MCF 10A (cell line): ENCODE measurements at regions not wholly inside any gene's neighbourhood (a gene's known extent, or its start where the extent isn't known, plus 50 kb on each side); places are given as distances from the start of the nearest gene placed in this dataset.

Experiments used
- BruUV-seq: library from RNA; stranded (reverse); fragments of 400-500 nt; replicated peaks from 2 replicates; lab custom pipeline; 2021; lab: Mats Ljungman, UMichigan
- CTCF ChIA-PET: fragments of 300-600 bp; sonication (Branson Sonifier 250); formaldehyde crosslinking; extraction: SDS; loops from one replicate; lab custom pipeline; 2021; ENCODE audit warnings: antibody characterized with exemption, inconsistent platforms; lab: Yijun Ruan, JAX
- POLR2A ChIA-PET: fragments of 300-600, 350-650 bp; sonication (Branson Sonifier 250); formaldehyde crosslinking; extraction: SDS; loops from one replicate; lab custom pipeline; 2020; ENCODE audit warnings: antibody characterized with exemption, inconsistent platforms; lab: Yijun Ruan, JAX
- DNase-seq: peaks from one replicate; pipeline ENCODE4 v3.0.0-alpha.2; 2018; ENCODE audit not compliant: unreplicated experiment
- H3K27ac Mint-ChIP-seq: one replicate; pipeline ENCODE4 v1.8.0; 2022; ENCODE audit warnings: mild to moderate bottlenecking, low read depth, mixed read lengths; ENCODE audit not compliant: unreplicated experiment
- H3K27me3 Mint-ChIP-seq: one replicate; pipeline ENCODE4 v1.8.0; 2022; ENCODE audit warnings: mixed read lengths; ENCODE audit not compliant: insufficient read depth, unreplicated experiment
- H3K36me3 Mint-ChIP-seq: one replicate; pipeline ENCODE4 v1.8.0; 2022; ENCODE audit warnings: mild to moderate bottlenecking, moderate library complexity, mixed read lengths; ENCODE audit not compliant: insufficient read depth, unreplicated experiment
- H3K4me1 Mint-ChIP-seq: one replicate; pipeline ENCODE4 v1.8.0; 2022; ENCODE audit warnings: mixed read lengths; ENCODE audit not compliant: insufficient read depth, unreplicated experiment
- H3K4me3 Mint-ChIP-seq: one replicate; pipeline ENCODE4 v1.8.0; 2022; ENCODE audit warnings: mild to moderate bottlenecking, moderate library complexity, mixed read lengths; ENCODE audit not compliant: unreplicated experiment
- H3K9me3 Mint-ChIP-seq: one replicate; pipeline ENCODE4 v1.8.0; 2022; ENCODE audit warnings: mixed read lengths; ENCODE audit not compliant: unreplicated experiment
- CTCF ChIP-seq: fragments of 200-600 bp; IDR thresholded peaks from one replicate; pipeline ENCODE4 v1.8.0; 2022; ENCODE audit warnings: antibody characterized with exemption, mild to moderate bottlenecking; ENCODE audit not compliant: unreplicated experiment
- intact Hi-C: fragments of 100-400 bp; cut with micrococcal nuclease; formaldehyde crosslinking; loops from 2 replicates; pipeline ENCODE4 v1.14.1; 2022

- no peak for DNase-seq
- TF ChIP-seq CTCF: no peak
- CTCF ChIA-PET: interaction anchor here (0.6 to 1.5 kb wide), 5 partner anchors 19 to 1180 kb away, joined by 3 to 4 read pairs (median 3); no protein-coding TSS in a partner anchor
- Mint-ChIP-seq H3K9me3 (no peaks in the 10 kb centered on the region), H3K36me3 (no peaks in the 10 kb centered on the region), H3K27me3 (peaks cover 25% of the 10 kb centered on the region), H3K27ac (no peak overlapping the region), H3K4me3 (no peak overlapping the region), H3K4me1 (peaks cover 5% of the 10 kb centered on the region)
- POLR2A ChIA-PET: no interaction called here
- no TSS peak for BruUV-seq
- intact Hi-C loops: loop anchor here (5.0 kb wide), 1 partner anchor 229 kb away; no protein-coding TSS in a partner anchor
Observed at GRCh38 chr17:77771587-77771986, 186.9 kb upstream of the TNRC6C start.

GRCh38 chr17:77771998-77772397 lies 186.5 kb upstream of the TNRC6C start:
- no peaks in the 10 kb centered on the region for H3K36me3 Mint-ChIP-seq
- POLR2A ChIA-PET: no interaction called here
- H3K9me3 Mint-ChIP-seq: no peaks in the 10 kb centered on the region
- no peak overlapping the region for H3K27ac Mint-ChIP-seq
- intact Hi-C loops: loop anchor here (1.0 to 5.0 kb wide), 3 partner anchors 186 to 242 kb away; partner anchors contain the start of gene TNRC6C
- CTCF ChIA-PET: interaction anchor here (0.6 to 1.5 kb wide), 4 partner anchors 63 to 1180 kb away, joined by 3 to 4 read pairs (median 4); no protein-coding TSS in a partner anchor
- DNase-seq: no peak
- TF ChIP-seq CTCF: no peak
- peaks cover 20% of the 10 kb centered on the region for H3K27me3 Mint-ChIP-seq
- H3K4me3 Mint-ChIP-seq: no peak overlapping the region
- H3K4me1 Mint-ChIP-seq: peaks cover 5% of the 10 kb centered on the region
- no TSS peak for BruUV-seq

- no peak overlapping the region for H3K4me3 Mint-ChIP-seq
- no peaks in the 10 kb centered on the region for H3K9me3 Mint-ChIP-seq
- ChIA-PET POLR2A (interaction anchor here (0.7 kb wide), 1 partner anchor 55 kb away, joined by 3 read pairs; no protein-coding TSS in a partner anchor), CTCF (interaction anchor here (0.7 kb wide), 1 partner anchor 172 kb away, joined by 3 read pairs; no protein-coding TSS in a partner anchor)
- no peak overlapping the region for H3K27ac Mint-ChIP-seq
- no peaks in the 10 kb centered on the region for H3K36me3 Mint-ChIP-seq
- peak; percentile 67 for TF ChIP-seq CTCF
- intact Hi-C loops: loop anchor here (1.0 to 5.0 kb wide), 3 partner anchors 186 to 242 kb away; partner anchors contain the start of gene TNRC6C
- BruUV-seq: no TSS peak
- peak; percentile 55 for DNase-seq
- peaks cover 5% of the 10 kb centered on the region for H3K4me1 Mint-ChIP-seq
- peaks cover 16% of the 10 kb centered on the region for H3K27me3 Mint-ChIP-seq
Observed at GRCh38 chr17:77772461-77772897, 186.0 kb upstream of the TNRC6C start.

- Mint-ChIP-seq H3K9me3 (no peaks in the 10 kb centered on the region), H3K36me3 (no peaks in the 10 kb centered on the region), H3K27ac (no peak overlapping the region), H3K27me3 (peaks cover 11% of the 10 kb centered on the region), H3K4me1 (peaks cover 5% of the 10 kb centered on the region), H3K4me3 (no peak overlapping the region)
- intact Hi-C loops: loop anchor here (1.0 to 5.0 kb wide), 3 partner anchors 185 to 241 kb away; partner anchors contain the start of gene TNRC6C
- POLR2A ChIA-PET: interaction anchor here (0.7 kb wide), 1 partner anchor 55 kb away, joined by 3 read pairs; no protein-coding TSS in a partner anchor
- BruUV-seq: no TSS peak
- no peak for DNase-seq
- no peak for TF ChIP-seq CTCF
- CTCF ChIA-PET: no interaction called here
Observed at GRCh38 chr17:77772899-77773358, 185.6 kb upstream of the TNRC6C start.
